ENCODE measurements at regions not wholly inside any gene's neighbourhood (a gene's known extent, or its start where the extent isn't known, plus 50 kb on each side); places are given as distances from the start of the nearest gene placed in this dataset.

- no peaks in the 10 kb centered on the region for H3K9me2 ChIP-seq (replicated peaks; ENCODE audit: insufficient read depth, low read length)
- TF ChIP-seq EZH2phosphoT487 (IDR thresholded peaks at IDR 0.05; ENCODE audit: low read length) (no peak), CTCF (IDR thresholded peaks at IDR 0.05; ENCODE audit: low read length) (no peak), EZH2 (optimal IDR thresholded peaks at IDR 0.05; ENCODE audit: low read depth, low read length) (no peak)
- H3K79me2 ChIP-seq (ENCODE audit: low read length), result no peaks in the 10 kb centered on the region
- DNase-seq, result no peak
- H3K9me3 ChIP-seq (replicated peaks; ENCODE audit: insufficient read depth, low read length), result no peaks in the 10 kb centered on the region
- no peaks in the 10 kb centered on the region for H3K27me3 ChIP-seq (replicated peaks; ENCODE audit: insufficient read depth, low read length)
- H3K36me3 ChIP-seq (replicated peaks; ENCODE audit: insufficient read depth, low read length), result no peaks in the 10 kb centered on the region
- no peak overlapping the region for H3K4me2 ChIP-seq (ENCODE audit: low read depth, low read length)
- H2AFZ ChIP-seq (ENCODE audit: low read length), result no peak overlapping the region
- H3K4me1 ChIP-seq (ENCODE audit: low read length), result no peaks in the 10 kb centered on the region
- H3F3A ChIP-seq (ENCODE audit: insufficient read depth, low read length), result no peaks in the 10 kb centered on the region
- no peak overlapping the region for H3K4me3 ChIP-seq (ENCODE audit: low read length)
- H3K27ac ChIP-seq (ENCODE audit: low read length), result no peak overlapping the region
- H3K9ac ChIP-seq (ENCODE audit: low read length), result no peak overlapping the region
- H4K20me1 ChIP-seq (ENCODE audit: insufficient read depth, low read length), result no peaks in the 10 kb centered on the region
Measured at GRCh38 chr20:24751551-24751950, 197.5 kb upstream of the CST7 start.

- no peak overlapping the region for H3K4me3 ChIP-seq (ENCODE audit: low read length)
- H2AFZ ChIP-seq (ENCODE audit: low read length), result no peak overlapping the region
- no peaks in the 10 kb centered on the region for H3K9me3 ChIP-seq (replicated peaks; ENCODE audit: insufficient read depth, low read length)
- no peaks in the 10 kb centered on the region for H3K27me3 ChIP-seq (replicated peaks; ENCODE audit: insufficient read depth, low read length)
- no peaks in the 10 kb centered on the region for H3F3A ChIP-seq (ENCODE audit: insufficient read depth, low read length)
- no peak overlapping the region for H3K4me2 ChIP-seq (ENCODE audit: low read depth, low read length)
- no peaks in the 10 kb centered on the region for H3K9me2 ChIP-seq (replicated peaks; ENCODE audit: insufficient read depth, low read length)
- no peak for DNase-seq
- H3K36me3 ChIP-seq (replicated peaks; ENCODE audit: insufficient read depth, low read length), result no peaks in the 10 kb centered on the region
- H3K79me2 ChIP-seq (ENCODE audit: low read length), result no peaks in the 10 kb centered on the region
- no peaks in the 10 kb centered on the region for H4K20me1 ChIP-seq (ENCODE audit: insufficient read depth, low read length)
- no peak for TF ChIP-seq EZH2 (optimal IDR thresholded peaks at IDR 0.05; ENCODE audit: low read depth, low read length)
- no peak for TF ChIP-seq EZH2phosphoT487 (IDR thresholded peaks at IDR 0.05; ENCODE audit: low read length)
- TF ChIP-seq CTCF (IDR thresholded peaks at IDR 0.05; ENCODE audit: low read length), result no peak
- H3K4me1 ChIP-seq (ENCODE audit: low read length), result no peaks in the 10 kb centered on the region
- H3K9ac ChIP-seq (ENCODE audit: low read length), result no peak overlapping the region
- no peak overlapping the region for H3K27ac ChIP-seq (ENCODE audit: low read length)
Measured at GRCh38 chr20:24752612-24753011, 196.5 kb upstream of the CST7 start.

- DNase-seq, result no peak
- H3K4me3 ChIP-seq (ENCODE audit: low read length), result no peak overlapping the region
- H4K20me1 ChIP-seq (ENCODE audit: insufficient read depth, low read length), result no peaks in the 10 kb centered on the region
- no peaks in the 10 kb centered on the region for H3K36me3 ChIP-seq (replicated peaks; ENCODE audit: insufficient read depth, low read length)
- no peak overlapping the region for H3K4me2 ChIP-seq (ENCODE audit: low read depth, low read length)
- no peaks in the 10 kb centered on the region for H3K9me3 ChIP-seq (replicated peaks; ENCODE audit: insufficient read depth, low read length)
- H3K27me3 ChIP-seq (replicated peaks; ENCODE audit: insufficient read depth, low read length), result no peaks in the 10 kb centered on the region
- H3K79me2 ChIP-seq (ENCODE audit: low read length), result no peaks in the 10 kb centered on the region
- no peaks in the 10 kb centered on the region for H3K9me2 ChIP-seq (replicated peaks; ENCODE audit: insufficient read depth, low read length)
- no peak overlapping the region for H3K9ac ChIP-seq (ENCODE audit: low read length)
- no peak overlapping the region for H2AFZ ChIP-seq (ENCODE audit: low read length)
- TF ChIP-seq EZH2 (optimal IDR thresholded peaks at IDR 0.05; ENCODE audit: low read depth, low read length), result no peak
- TF ChIP-seq EZH2phosphoT487 (IDR thresholded peaks at IDR 0.05; ENCODE audit: low read length), result no peak
- TF ChIP-seq CTCF (IDR thresholded peaks at IDR 0.05; ENCODE audit: low read length), result no peak
- H3K4me1 ChIP-seq (ENCODE audit: low read length), result no peaks in the 10 kb centered on the region
- no peak overlapping the region for H3K27ac ChIP-seq (ENCODE audit: low read length)
- H3F3A ChIP-seq (ENCODE audit: insufficient read depth, low read length), result no peaks in the 10 kb centered on the region
Measured at GRCh38 chr20:24753130-24753529, 195.9 kb upstream of the CST7 start.
